ENCODE measurements at regions not wholly inside any gene's neighbourhood (a gene's known extent, or its start where the extent isn't known, plus 50 kb on each side); places are given as distances from the start of the nearest gene placed in this dataset.

DNA sequence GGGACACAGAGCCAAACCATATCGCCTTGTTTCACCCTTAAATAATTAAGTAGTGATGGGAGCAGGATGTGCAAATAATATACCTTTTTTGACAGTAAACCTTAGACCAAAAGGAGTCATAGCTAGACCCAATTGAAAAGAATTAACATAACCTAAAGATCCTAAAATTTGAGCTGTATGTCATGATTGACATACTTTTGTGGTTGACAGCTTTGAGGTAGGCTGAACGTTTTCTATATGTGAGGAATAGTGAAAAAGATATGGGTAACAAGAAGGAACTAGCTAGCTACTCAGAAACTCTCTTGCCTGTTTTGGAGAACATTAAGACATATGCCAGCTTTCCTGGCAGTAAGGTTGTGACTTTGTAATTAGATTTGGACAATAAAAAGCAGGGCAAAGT lies 320.6 kb downstream of the KCNC2 start:
- ATAC-seq (ENCODE audit: insufficient read depth, low FRiP score), result no peak
- 78 to 82% methylated on average over 2 of the region's 2 CpGs for WGBS, 2 donors

DNA sequence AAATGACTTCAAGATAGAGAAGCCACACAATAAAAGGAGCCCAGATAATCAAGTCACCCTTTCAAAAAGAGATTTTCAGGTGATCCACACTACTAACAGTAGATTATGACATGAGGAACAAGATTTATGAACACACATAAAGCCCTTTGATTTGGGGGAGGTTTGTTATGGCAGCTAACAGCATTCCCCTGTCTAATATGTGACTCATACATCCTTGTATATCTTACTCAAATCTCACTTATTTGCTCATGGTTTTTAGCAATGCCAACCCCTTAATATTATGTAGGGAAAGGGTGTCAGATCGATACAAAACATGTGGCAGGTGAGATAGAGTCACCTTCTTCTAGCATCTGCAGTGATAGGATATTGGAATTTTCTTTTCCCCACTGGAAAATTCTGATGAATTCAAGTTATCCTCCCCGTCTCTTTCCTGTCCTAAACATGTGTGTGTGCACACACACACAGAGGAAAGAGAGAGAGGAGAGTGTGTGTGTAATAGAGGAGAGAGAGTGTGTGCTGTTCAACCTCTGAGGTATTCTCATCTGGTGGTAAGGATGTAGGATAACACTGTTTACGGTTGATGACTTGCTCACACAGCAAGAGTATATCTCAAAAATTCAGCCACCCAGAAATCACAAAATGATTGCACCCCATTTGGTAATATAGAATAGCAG lies 319.9 kb downstream of the KCNC2 start:
- no peaks in the 10 kb centered on the region for H3K27me3 ChIP-seq (ENCODE audit: control insufficient read depth in 3 of 3, insufficient read depth in 3 of 3, low read length in 2 of 3)
- peaks cover 0 to 5% (median 0%) of the 10 kb centered on the region in 5 donors for H3K4me1 ChIP-seq (ENCODE audit: control insufficient read depth in 5 of 5, insufficient read depth in 5 of 5, low read length in 5 of 5)
- WGBS, 2 donors, result 63 to 80% methylated on average over 3 of the region's 3 CpGs
- DNase-seq (no peak), ATAC-seq (ENCODE audit: insufficient read depth, low FRiP score) (no peak)
- no peaks in the 10 kb centered on the region for H3K36me3 ChIP-seq (ENCODE audit: control insufficient read depth in 4 of 4, insufficient read depth in 4 of 4, low read length in 4 of 4)
- TF ChIP-seq, protein P1, sequence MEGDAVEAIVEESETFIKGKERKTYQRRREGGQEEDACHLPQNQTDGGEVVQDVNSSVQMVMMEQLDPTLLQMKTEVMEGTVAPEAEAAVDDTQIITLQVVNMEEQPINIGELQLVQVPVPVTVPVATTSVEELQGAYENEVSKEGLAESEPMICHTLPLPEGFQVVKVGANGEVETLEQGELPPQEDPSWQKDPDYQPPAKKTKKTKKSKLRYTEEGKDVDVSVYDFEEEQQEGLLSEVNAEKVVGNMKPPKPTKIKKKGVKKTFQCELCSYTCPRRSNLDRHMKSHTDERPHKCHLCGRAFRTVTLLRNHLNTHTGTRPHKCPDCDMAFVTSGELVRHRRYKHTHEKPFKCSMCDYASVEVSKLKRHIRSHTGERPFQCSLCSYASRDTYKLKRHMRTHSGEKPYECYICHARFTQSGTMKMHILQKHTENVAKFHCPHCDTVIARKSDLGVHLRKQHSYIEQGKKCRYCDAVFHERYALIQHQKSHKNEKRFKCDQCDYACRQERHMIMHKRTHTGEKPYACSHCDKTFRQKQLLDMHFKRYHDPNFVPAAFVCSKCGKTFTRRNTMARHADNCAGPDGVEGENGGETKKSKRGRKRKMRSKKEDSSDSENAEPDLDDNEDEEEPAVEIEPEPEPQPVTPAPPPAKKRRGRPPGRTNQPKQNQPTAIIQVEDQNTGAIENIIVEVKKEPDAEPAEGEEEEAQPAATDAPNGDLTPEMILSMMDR (IDR thresholded peaks at IDR 0.05; ENCODE audit: control extremely low read depth, extremely low read depth), result no peak
- no peak overlapping the region for H3K4me3 ChIP-seq
- no peak overlapping the region for H3K27ac ChIP-seq (ENCODE audit: low read depth in 1 of 2, low read length in 1 of 2)
- no peaks in the 10 kb centered on the region for H3K9me3 ChIP-seq (ENCODE audit: control insufficient read depth in 4 of 4, insufficient read depth in 3 of 4, low read length in 3 of 4)
- H3K9ac ChIP-seq (ENCODE audit: insufficient read depth in 1 of 2, low read length in 2 of 2), result no peak overlapping the region

More for the DNA sequence above, 320.6 kb downstream of the KCNC2 start:
- peaks cover 0 to 5% (median 0%) of the 10 kb centered on the region in 5 donors for H3K4me1 ChIP-seq (ENCODE audit: control insufficient read depth in 5 of 5, insufficient read depth in 5 of 5, low read length in 5 of 5)
- no peak for DNase-seq
- H3K27ac ChIP-seq (ENCODE audit: low read depth in 1 of 2, low read length in 1 of 2), result no peak overlapping the region
- H3K4me3 ChIP-seq, result no peak overlapping the region
- TF ChIP-seq, protein P1 (IDR thresholded peaks at IDR 0.05; ENCODE audit: control extremely low read depth, extremely low read depth), result no peak
- no peaks in the 10 kb centered on the region for H3K9me3 ChIP-seq (ENCODE audit: control insufficient read depth in 4 of 4, insufficient read depth in 3 of 4, low read length in 3 of 4)
- H3K9ac ChIP-seq (ENCODE audit: insufficient read depth in 1 of 2, low read length in 2 of 2), result no peak overlapping the region
- H3K36me3 ChIP-seq (ENCODE audit: control insufficient read depth in 4 of 4, insufficient read depth in 4 of 4, low read length in 4 of 4), result no peaks in the 10 kb centered on the region
- no peaks in the 10 kb centered on the region for H3K27me3 ChIP-seq (ENCODE audit: control insufficient read depth in 3 of 3, insufficient read depth in 3 of 3, low read length in 2 of 3)

DNA sequence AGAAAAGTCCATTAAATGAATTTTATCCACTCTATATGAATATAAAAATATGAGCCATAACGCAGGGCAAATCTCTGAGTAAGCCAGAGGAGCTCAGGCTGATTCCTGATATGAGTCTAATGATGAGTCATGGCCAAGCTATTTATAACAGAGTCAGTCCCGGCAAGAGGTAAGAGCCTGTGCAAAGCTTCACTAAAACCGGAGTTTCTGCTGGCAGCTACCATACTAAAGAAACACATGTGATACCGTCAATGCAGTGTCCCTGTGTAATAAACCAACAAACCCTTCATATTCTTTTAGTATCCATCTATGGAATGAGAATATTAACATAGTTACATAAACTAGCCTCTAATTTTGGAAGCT lies 319.4 kb downstream of the KCNC2 start:
- WGBS, 2 donors, result 33 to 42% methylated on average over 4 of the region's 4 CpGs

More for the DNA sequence above, 319.4 kb downstream of the KCNC2 start:
- Histone ChIP-seq H3K27ac (ENCODE audit: low read depth in 1 of 2, low read length in 1 of 2) (no peak overlapping the region), H3K36me3 (ENCODE audit: control insufficient read depth in 4 of 4, insufficient read depth in 4 of 4, low read length in 4 of 4) (no peaks in the 10 kb centered on the region), H3K27me3 (ENCODE audit: control insufficient read depth in 3 of 3, insufficient read depth in 3 of 3, low read length in 2 of 3) (no peaks in the 10 kb centered on the region), H3K4me3 (no peak overlapping the region), H3K9ac (ENCODE audit: insufficient read depth in 1 of 2, low read length in 2 of 2) (no peak overlapping the region), H3K4me1 (ENCODE audit: control insufficient read depth in 5 of 5, insufficient read depth in 5 of 5, low read length in 5 of 5) (peaks cover 0 to 5% (median 0%) of the 10 kb centered on the region in 5 donors), H3K9me3 (ENCODE audit: control insufficient read depth in 4 of 4, insufficient read depth in 3 of 4, low read length in 3 of 4) (no peaks in the 10 kb centered on the region)
- TF ChIP-seq, protein P1 (IDR thresholded peaks at IDR 0.05; ENCODE audit: control extremely low read depth, extremely low read depth), result no peak
- DNase-seq, result peak; percentile 1 to 45 (median 13)
- ATAC-seq (ENCODE audit: insufficient read depth, low FRiP score), result peak; percentile 84

All from lung (tissue), 11 donors.